ENCODE measurements at regions not wholly inside any gene's neighbourhood (a gene's known extent, or its start where the extent isn't known, plus 50 kb on each side); places are given as distances from the start of the nearest gene placed in this dataset.
"Not testable (repeated sequence)": the region's sequence is repeated elsewhere in the genome, so short reads cannot be mapped to it uniquely, and the experiment has no call there.

DNA sequence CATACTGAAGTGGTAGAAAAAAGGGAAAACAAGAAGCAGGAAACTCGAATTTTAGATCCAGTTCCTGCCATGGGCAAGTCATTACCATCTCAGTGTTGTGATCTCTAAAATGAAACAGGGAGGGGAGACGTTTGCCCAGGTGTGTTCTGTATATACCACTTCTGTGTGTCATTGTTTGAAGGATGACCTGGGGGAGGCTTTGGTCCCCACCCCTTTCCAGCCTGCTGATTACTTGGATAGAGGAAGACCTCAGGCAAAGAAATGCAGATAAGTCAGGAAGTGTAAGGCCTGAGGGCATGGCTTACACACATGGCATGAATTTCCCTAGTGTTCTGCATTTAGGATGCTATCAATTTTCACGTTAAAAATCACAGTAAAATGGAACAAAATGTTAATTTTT, 205.2 kb upstream of the CXCR4 start:
- DNase-seq: no peak

GRCh38 chr2:136322428-136322827, 204.5 kb upstream of the CXCR4 start:
- peak in 1 of 5 experiments; percentile 42 for DNase-seq

DNA sequence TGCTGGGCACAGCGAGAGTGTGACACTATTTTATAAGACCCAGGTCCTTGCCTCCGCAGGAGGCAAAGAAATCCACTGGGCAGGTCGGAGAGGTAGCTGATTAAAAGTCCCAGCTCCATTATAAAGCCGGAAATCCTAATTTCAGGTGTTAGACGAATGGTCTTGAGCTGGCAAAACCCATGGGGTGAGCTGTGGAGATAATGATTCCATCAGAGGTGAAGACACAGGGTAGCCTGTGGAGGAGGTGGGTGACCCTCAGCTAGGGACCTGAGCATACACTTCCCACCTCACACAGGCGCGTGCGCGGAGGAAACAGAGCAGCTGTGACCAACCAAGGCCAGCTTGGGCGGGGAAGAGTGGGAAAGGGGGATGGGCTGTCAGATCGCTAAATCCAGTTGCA, 201.7 kb upstream of the CXCR4 start:
- DNase-seq: no peak

DNA sequence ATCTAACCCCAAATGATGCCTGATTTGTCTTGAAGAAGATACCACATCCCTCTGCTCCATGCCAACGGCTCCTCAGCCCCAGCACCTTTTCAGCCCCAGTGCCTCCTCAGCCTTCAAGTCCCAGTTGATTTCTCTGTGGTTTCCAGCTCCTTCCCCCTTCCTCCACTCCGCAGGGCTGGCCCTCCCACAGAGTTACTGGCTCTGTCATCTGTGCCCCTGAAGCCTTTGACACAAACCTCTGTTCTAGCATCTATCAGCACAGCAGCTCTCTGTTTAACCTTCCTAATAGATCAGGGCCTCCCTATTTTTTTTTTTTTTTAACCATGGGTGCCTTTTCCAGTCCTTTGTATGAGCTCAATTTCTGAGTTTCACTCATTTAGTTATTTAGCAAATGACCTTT, 201.3 kb upstream of the CXCR4 start:
- DNase-seq: peak in 1 of 5 experiments; percentile 56

DNA sequence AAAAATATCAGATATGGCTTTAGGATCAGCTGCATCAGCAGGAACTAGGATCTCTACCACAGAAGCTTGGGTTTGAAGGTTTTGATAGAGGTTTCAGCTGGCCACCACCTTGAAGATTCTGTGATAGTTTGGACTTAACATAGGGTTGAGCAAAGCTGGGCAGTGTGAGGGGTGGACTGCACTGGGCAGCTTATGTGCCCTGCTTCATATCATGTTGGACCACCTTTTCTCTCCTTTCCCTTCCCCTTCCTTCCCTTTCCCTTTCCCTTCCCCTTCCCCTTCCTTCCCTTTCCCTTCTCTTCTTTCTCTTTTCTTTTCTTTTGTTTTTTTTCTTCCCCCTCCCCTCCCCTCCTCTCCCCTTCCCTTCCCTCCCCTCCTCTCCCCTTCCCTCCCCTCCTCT, 196.3 kb upstream of the CXCR4 start:
- no peak for DNase-seq

- not testable (repeated sequence) for DNase-seq
Observed at GRCh38 chr2:136312568-136312967, 194.6 kb upstream of the CXCR4 start.

DNA sequence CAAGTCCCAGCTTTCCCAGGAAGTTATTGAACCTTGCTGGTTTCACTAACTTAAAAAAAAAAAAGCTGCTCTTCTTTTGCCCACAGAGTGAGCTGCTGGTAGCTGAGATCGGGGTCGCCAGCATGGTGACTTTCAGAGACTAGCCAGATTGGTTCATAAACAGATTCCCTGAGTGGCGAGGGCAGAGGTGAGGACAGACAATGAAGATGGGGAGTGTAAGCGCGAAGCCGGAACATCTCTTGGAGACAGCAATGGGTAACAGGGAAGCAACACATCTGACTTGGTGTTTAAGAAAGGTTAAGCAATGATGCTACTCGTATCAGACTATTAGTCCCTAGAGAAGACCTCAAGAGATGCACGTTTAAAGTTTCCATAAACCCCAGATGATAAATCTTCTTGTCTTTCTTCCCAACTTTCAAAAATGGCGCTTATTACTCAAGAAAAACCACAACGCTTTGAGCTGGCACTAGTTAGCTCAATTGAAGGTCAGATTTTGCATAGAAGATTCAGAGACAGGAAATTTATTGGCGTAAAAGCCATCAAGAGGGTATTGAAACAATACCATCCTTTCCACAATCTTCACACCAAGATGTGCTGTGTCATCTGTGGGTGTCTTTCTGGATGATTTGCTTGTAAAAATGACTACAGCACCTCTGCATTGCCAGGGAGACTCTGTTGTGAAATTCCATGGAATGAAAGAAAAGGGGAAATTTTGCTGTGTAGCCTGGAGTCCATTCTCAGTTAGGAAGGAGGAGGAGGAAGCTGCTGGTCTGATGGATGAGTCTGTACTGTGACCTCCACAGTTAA, 193.1 kb upstream of the CXCR4 start:
- peak in 1 of 5 experiments; percentile 86 for DNase-seq

DNA sequence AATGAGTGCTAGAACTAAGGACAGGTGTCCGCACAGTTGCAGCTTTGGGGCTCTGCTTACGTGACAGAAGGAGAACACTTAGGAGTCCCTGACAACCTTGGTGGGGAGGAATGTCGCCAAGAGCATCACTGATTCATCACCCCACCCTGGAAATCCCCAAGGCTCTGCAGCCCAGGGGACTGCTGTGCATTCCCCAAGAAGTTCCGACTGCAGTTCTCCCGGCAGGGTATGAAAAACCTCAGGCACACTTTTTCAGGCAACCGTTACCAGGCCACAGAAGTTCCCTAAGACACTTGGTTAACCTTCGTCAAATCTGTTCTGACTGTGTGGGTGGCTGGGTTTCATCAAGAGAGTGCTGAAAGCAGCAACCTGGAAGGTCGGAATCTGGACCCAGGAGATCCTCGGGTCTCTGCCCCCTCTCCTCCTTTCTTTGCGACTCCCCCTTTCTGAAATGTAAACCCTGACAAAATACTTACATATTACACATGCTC, 192.1 kb upstream of the CXCR4 start:
- peak in 1 of 5 experiments; percentile 67 for DNase-seq

- no peak for DNase-seq
Observed at GRCh38 chr2:136308611-136309010, 190.7 kb upstream of the CXCR4 start.

DNA sequence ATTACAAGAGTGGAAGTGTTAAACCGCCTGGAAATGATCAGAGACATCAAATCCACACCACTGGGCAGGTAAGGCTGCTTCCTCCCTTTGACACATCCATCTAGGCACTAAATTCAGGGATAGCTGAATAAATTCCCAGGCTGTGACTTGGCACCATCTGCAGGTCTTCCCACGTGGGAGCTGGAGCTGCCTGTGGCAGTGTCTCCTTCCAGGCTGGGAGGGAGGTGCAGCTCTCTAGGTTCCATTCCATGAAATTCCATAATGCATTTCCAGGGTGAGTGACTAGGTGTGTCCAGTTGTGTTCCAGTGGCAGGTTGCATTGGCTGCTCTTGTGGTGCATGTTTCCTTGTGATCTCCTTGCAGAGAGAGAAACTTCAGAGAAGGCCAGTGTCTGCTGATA, 188.9 kb upstream of the CXCR4 start:
- DNase-seq: no peak

GRCh38 chr2:136305517-136306192, 187.7 kb upstream of the CXCR4 start:
- peak in 3 of 5 experiments; percentile 36 to 94 (median 68) for DNase-seq

DNA sequence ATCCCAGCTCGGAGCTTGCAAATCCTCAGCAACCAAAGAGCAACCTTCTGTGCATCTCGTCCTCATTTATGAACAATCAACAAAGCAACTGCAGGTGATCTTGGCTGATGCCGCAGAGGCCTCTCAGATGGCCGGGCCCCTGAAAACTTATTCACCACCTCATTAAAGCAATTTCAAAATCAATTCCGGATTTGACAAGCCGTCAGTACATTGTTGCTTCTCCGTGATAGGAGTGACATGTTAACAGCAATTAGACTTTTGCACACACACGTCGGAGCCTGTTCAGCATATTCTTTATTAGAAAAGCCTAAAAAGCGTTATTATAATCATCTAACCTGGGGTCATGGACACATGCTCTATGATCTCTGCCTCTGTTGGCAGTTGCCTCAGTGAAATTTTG, 183.1 kb upstream of the CXCR4 start:
- no peak for DNase-seq

DNA sequence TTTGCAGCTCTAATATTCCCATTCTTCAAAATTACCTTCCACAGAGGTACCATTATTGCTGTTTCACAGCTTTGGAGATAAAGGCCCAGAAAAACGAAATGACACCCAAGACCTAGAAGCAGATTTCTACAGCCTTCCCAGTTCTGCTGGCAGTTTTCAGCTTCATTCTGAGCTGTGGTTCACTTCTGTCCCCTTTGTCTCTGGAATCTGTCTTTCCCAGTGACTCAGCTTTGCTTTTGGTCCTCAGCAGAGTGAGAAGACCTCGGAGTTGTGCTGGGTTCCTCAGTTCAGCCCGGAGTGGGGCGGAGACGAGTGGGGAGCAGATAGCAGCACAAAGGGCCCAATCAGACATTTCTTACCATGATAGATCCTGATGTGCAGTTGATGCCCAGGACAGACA, 180.7 kb upstream of the CXCR4 start:
- no peak for DNase-seq

DNA sequence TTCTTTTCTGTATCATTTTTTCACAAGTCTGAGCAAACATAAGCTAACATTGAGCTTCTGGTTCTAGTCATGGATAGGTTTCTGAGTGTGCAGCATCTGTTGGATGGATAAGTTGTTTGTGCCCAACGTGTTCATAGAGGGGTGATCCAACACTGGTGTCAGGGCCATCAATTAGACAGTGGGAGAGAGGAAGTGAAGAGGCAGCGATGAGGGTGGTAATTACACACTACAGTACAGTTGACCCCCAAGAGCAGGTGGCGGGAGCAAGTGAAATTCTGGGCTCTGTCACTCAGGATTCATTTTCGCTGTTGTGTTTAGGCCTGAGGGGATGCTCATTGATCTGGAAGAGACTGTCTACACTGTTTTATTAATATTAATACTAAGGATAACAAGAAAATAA, 180.0 kb upstream of the CXCR4 start:
- DNase-seq: no peak

DNA sequence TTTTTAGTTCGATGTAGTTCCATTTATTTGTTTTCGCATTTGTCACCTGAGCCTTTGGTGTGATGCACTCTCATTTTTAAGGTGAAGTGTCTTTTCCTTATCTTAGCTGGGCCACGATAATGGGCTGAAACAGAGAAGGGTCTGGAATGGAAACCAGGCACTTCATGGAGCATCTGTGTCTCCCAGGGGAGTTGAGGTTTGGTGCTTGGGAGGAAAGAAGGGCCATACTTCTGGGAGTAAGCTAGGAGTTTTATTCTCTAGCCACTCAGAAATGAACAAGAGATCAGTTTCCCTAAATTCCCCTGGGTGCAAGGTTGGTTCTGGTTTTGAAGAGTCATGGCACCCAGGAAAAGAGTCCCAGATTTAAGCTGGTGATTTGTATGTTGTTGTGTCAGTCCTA, 179.4 kb upstream of the CXCR4 start:
- no peak for DNase-seq

GRCh38 chr2:136295168-136295567, 177.2 kb upstream of the CXCR4 start:
- DNase-seq: no peak

DNA sequence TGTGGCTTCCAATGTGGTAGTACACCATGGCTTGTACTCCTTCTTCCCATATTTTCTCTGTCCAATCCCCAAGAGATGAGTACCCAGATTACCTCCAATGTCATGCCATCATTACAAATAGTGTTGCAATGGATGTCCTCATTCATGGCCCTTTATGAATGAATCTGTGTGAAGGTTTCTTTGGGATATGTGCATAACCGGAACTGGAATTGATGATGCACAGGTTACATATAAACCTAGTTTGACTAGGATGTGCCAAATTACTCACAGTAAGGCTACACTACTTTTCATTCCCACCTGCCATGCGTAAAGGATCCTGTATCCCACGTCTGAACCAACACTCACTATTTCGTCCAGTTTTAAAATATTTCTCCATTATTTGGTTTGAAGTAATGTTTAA, 173.9 kb upstream of the CXCR4 start:
- DNase-seq: no peak

DNA sequence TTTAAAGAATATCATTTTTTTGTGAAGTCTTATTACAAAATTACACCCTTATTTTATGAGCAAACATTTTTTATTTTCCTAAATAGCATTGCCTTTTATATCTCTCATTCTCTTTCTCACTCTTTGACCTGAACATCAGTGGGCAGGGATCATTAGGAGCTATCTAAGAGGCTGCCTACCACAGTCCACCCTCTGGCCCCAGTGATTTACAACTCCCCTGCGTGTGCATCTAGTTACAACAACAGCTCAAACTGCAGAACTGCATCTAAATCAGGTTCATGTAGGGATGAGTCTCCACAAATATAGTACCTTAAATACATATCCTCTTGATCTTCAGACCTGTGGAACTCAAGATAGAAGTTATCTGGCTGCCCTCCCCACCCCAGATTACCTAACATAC, 172.4 kb upstream of the CXCR4 start:
- no peak for DNase-seq

- DNase-seq: no peak
Observed at GRCh38 chr2:136288249-136288648, 170.3 kb upstream of the CXCR4 start.

DNA sequence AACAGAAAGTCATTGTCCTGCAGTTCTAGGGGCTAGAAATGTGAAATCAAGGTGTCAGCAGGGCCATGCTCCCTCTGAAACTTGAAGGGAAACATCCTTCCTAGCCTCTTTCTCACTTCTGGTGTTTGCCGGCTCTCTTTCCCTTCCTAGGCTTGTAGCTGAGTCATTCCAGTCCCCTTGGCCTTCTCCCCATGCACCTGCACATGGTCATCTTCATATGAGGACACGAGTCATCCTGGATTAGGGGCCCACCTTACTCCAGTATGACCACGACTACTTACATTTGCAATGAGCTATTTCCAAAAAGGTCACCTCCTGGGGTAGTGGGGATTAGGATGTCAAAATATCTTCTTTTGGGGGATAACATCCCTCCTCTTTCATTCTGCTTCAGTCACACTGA, 168.5 kb upstream of the CXCR4 start:
- no peak for DNase-seq

DNA sequence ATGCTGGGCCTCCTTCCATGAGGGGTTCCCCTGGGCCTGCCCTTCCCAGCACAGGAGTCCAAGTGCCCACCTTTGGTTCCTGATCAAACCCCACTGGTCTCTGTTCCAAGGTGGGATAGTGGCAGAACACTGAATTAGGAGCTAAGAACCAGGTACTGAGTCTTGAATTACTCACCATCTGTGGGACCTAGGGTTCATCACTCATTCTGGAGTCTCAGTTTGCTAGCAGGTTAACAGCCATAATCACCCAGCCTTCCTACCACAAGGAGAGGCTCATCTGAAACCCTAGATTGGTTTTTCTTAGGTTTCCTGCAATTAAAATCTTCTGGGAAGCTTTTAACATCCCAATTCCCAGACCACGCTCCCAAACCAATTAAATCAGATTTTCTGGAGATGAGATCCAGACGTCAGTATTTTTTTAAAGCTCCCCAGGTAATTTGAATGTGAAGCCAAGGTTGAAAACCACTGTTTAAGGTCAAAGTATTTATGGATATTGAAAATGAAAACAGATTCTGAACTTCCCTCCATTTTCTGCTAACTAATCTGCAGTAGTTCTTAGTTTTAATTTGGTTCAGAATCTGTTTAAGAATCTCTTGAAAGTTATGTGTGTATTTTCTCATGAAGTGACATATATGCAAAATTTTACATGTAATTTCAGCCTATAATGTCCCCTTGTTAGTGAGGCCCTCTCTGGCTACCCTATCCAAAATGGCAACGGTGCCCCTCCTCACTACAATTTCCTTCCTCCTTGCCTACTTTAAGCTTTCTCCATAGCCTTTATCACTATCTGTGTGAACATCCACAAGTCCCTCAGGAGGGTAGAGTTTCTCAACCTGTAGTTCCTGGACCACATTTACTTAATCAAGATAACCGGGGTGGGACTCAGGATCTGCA, 166.5 kb upstream of the CXCR4 start:
- peak in 1 of 5 experiments; percentile 19 for DNase-seq

DNA sequence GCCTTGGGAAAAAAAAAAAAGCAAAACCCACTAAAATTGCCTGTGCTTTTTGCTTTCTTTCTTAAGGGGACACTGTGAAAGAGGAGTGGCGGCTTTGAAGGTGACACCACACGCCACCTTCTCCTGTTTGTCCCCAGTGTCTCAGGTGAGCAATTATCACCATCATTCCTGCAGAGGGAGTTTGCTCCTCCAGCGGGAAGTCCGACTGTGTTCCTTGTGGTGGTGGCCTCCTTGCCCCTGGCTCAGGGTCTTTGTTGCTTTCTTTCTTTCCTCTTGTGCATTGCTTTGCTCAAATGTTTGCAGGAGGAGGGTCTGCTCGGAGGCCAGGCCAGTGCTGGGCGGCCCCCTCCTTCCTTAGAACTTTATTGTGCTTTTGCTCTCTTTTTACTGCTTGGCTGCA, 164.3 kb upstream of the CXCR4 start:
- no peak for DNase-seq

All from T-helper 2 cell (primary cell).